ENCODE measurements at regions not wholly inside any gene's neighbourhood (a gene's known extent, or its start where the extent isn't known, plus 50 kb on each side); places are given as distances from the start of the nearest gene placed in this dataset.
"Not testable (repeated sequence)": the region's sequence is repeated elsewhere in the genome, so short reads cannot be mapped to it uniquely, and the experiment has no call there.

DNA sequence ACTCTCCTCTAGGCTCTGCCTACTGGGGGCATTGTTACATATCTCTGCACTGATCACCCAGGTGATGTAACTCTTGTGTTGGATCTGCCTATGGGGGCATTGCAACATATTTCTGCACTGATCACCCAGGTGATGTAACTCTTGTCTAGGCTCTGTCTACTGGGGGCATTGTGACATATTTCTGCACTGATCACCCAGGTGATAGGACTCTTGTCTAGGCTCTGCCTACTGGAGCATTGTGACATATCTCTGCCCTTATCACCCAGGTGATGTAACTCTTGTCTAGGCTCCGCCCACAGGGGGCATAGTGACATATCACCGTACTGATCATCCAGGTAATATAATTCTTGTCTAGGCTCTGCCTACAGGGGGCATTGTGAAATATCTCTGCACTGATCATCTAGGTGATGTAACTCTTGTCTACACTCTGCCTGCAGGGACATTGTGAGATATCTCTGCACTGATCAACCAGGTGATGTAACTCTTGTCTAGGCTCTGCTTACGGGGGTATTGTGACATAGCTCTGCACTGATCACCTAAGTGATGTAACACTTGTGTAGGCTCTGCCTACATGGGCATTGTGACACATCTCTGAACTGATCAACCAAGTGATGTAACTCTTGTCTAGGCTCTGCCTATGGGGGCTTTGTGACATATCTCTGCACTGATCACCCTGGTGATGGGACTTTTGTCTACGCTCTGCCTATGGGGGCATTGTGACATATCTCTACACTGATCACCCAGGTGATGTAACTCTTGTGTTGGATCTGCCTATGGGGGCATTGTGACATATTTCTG is 52.1 kb upstream of the USP14 start:
- TF ChIP-seq CEBPB (IDR thresholded peaks at IDR 0.05; ENCODE audit: low read depth): peak; percentile 41
- H2AFZ ChIP-seq (ENCODE audit: low read depth, low read length, poor library complexity, severe bottlenecking); H3K9me2 ChIP-seq (ENCODE audit: insufficient read depth); DNase-seq (ENCODE audit: low read depth, low spot score); H3K9ac ChIP-seq (ENCODE audit: low read length); H3K4me2 ChIP-seq (ENCODE audit: low read length); H3K4me3 ChIP-seq (replicated peaks in 1 of 2; ENCODE audit: low read depth in 1 of 2, low read length in 2 of 2); H3K79me2 ChIP-seq (ENCODE audit: insufficient read depth, low read length); RAD21 ChIA-PET (ENCODE audit: low non-redundant PET in 1 of 2, low total read pairs in 2 of 2, uncharacterized antibody in 2 of 2, unreplicated experiment in 2 of 2); intact Hi-C loops (cut with micrococcal nuclease); H3K9me3 ChIP-seq (ENCODE audit: control insufficient read depth in 1 of 2, insufficient read depth in 1 of 2, low read depth in 1 of 2, low read length in 2 of 2); CTCF ChIA-PET; ATAC-seq; H3K27me3 ChIP-seq (ENCODE audit: insufficient read depth, low read length); H3K4me1 ChIP-seq (ENCODE audit: control insufficient read depth in 1 of 2, insufficient read depth in 2 of 2, low read length in 2 of 2); BruUV-seq (replicated peaks); POLR2A ChIA-PET; H3K36me3 ChIP-seq (ENCODE audit: control insufficient read depth in 1 of 2, insufficient read depth in 2 of 2, low read length in 2 of 2); H3K27ac ChIP-seq (ENCODE audit: low read depth, low read length); H4K20me1 ChIP-seq (ENCODE audit: insufficient read depth): not testable (repeated sequence)

GRCh38 chr18:106868-107384 is 51.4 kb upstream of the USP14 start:
- H3K4me2 ChIP-seq (ENCODE audit: low read length); H3K79me2 ChIP-seq (ENCODE audit: insufficient read depth, low read length); H3K9ac ChIP-seq (ENCODE audit: low read length); H3K4me1 ChIP-seq (ENCODE audit: control insufficient read depth in 1 of 2, insufficient read depth in 2 of 2, low read length in 2 of 2); H4K20me1 ChIP-seq (ENCODE audit: insufficient read depth); H3K4me3 ChIP-seq (replicated peaks in 1 of 2; ENCODE audit: low read depth in 1 of 2, low read length in 2 of 2); H3K9me2 ChIP-seq (ENCODE audit: insufficient read depth); DNase-seq (ENCODE audit: low read depth, low spot score); POLR2A ChIA-PET; intact Hi-C loops (cut with micrococcal nuclease); H3K27ac ChIP-seq (ENCODE audit: low read depth, low read length); CTCF ChIA-PET; H3K36me3 ChIP-seq (ENCODE audit: control insufficient read depth in 1 of 2, insufficient read depth in 2 of 2, low read length in 2 of 2); H3K27me3 ChIP-seq (ENCODE audit: insufficient read depth, low read length); RAD21 ChIA-PET (ENCODE audit: low non-redundant PET in 1 of 2, low total read pairs in 2 of 2, uncharacterized antibody in 2 of 2, unreplicated experiment in 2 of 2); H3K9me3 ChIP-seq (ENCODE audit: control insufficient read depth in 1 of 2, insufficient read depth in 1 of 2, low read depth in 1 of 2, low read length in 2 of 2); ATAC-seq; H2AFZ ChIP-seq (ENCODE audit: low read depth, low read length, poor library complexity, severe bottlenecking): not testable (repeated sequence)
- TSS peak; percentile 66 for BruUV-seq (replicated peaks)

GRCh38 chr18:107464-107863 is 50.9 kb upstream of the USP14 start:
- DNase-seq (ENCODE audit: low read depth, low spot score); ATAC-seq; H3K4me1 ChIP-seq (ENCODE audit: control insufficient read depth in 1 of 2, insufficient read depth in 2 of 2, low read length in 2 of 2); intact Hi-C loops (cut with micrococcal nuclease); H3K79me2 ChIP-seq (ENCODE audit: insufficient read depth, low read length); CTCF ChIA-PET; RAD21 ChIA-PET (ENCODE audit: low non-redundant PET in 1 of 2, low total read pairs in 2 of 2, uncharacterized antibody in 2 of 2, unreplicated experiment in 2 of 2); H3K9ac ChIP-seq (ENCODE audit: low read length); H3K36me3 ChIP-seq (ENCODE audit: control insufficient read depth in 1 of 2, insufficient read depth in 2 of 2, low read length in 2 of 2); H2AFZ ChIP-seq (ENCODE audit: low read depth, low read length, poor library complexity, severe bottlenecking); H3K27ac ChIP-seq (ENCODE audit: low read depth, low read length); H4K20me1 ChIP-seq (ENCODE audit: insufficient read depth); H3K9me2 ChIP-seq (ENCODE audit: insufficient read depth); H3K4me2 ChIP-seq (ENCODE audit: low read length); H3K4me3 ChIP-seq (replicated peaks in 1 of 2; ENCODE audit: low read depth in 1 of 2, low read length in 2 of 2); POLR2A ChIA-PET; H3K27me3 ChIP-seq (ENCODE audit: insufficient read depth, low read length); H3K9me3 ChIP-seq (ENCODE audit: control insufficient read depth in 1 of 2, insufficient read depth in 1 of 2, low read depth in 1 of 2, low read length in 2 of 2); BruUV-seq (replicated peaks): not testable (repeated sequence)
- TF ChIP-seq, protein P1, sequence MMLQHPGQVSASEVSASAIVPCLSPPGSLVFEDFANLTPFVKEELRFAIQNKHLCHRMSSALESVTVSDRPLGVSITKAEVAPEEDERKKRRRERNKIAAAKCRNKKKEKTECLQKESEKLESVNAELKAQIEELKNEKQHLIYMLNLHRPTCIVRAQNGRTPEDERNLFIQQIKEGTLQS (IDR thresholded peaks at IDR 0.05): peak; percentile 58; the same call in 1 of the 2 replicates
- 0 out of 6 replicates have a peak, but pooled peaks of 2 of the 3 experiments have one; percentile 6 to 12 for TF ChIP-seq CTCF (IDR thresholded peaks at IDR 0.05 in 2 of 3, conservative IDR thresholded peaks at IDR 0.05 in 1 of 3; ENCODE audit: borderline replicate concordance in 1 of 3, insufficient read depth in 1 of 3, low read depth in 2 of 3, low read length in 2 of 3)
- peak; percentile 58 for TF ChIP-seq CEBPB (IDR thresholded peaks at IDR 0.05; ENCODE audit: low read depth)
- peak; percentile 25; the same call in 1 of the 2 replicates for TF ChIP-seq RAD21 (IDR thresholded peaks at IDR 0.05; ENCODE audit: low read depth)
